Choroid plexus epithelial cell (primary cell): ENCODE measurements at regions not wholly inside any gene's neighbourhood (a gene's known extent, or its start where the extent isn't known, plus 50 kb on each side); places are given as distances from the start of the nearest gene placed in this dataset.
"Not testable (repeated sequence)": the region's sequence is repeated elsewhere in the genome, so short reads cannot be mapped to it uniquely, and the experiment has no call there.

Source experiments
- DNase-seq: peaks from one replicate; pipeline ENCODE4 v3.0.0-alpha.2; 2010; ENCODE audit warnings: low read depth
- H3K4me3 ChIP-seq: 2 replicates; pipeline ENCODE4 v1.5.1; 2011; ENCODE audit warnings: low read depth, mild to moderate bottlenecking, control low read depth, low read length, moderate library complexity
- CTCF ChIP-seq: conservative IDR thresholded peaks from 2 replicates; pipeline ENCODE4 v1.5.1; 2011; ENCODE audit warnings: low read depth, mild to moderate bottlenecking, control low read depth, inconsistent platforms, low read length, moderate library complexity

- DNase-seq = no peak
- no peak for TF ChIP-seq CTCF
- H3K4me3 ChIP-seq = no peak overlapping the region
These were observed 364.6 kb upstream of the PROX1 start for GRCh38 chr1:213623064-213623581.

- no peak for DNase-seq
- H3K4me3 ChIP-seq = no peak overlapping the region
- TF ChIP-seq CTCF = no peak
These were observed 363.9 kb upstream of the PROX1 start for GRCh38 chr1:213623862-213624261.

- not testable (repeated sequence) for H3K4me3 ChIP-seq, DNase-seq
These were observed 351.0 kb upstream of the PROX1 start for GRCh38 chr1:213636778-213637177.

- no peak for DNase-seq
- H3K4me3 ChIP-seq = no peak overlapping the region
- no peak for TF ChIP-seq CTCF
These were observed 346.5 kb upstream of the PROX1 start for GRCh38 chr1:213641312-213641711.

GRCh38 chr1:213643360-213643759, 344.4 kb upstream of the PROX1 start:
- no peak overlapping the region for H3K4me3 ChIP-seq
- TF ChIP-seq CTCF = no peak

GRCh38 chr1:213647864-213648650, 339.7 kb upstream of the PROX1 start:
- no peak for TF ChIP-seq CTCF
- no peak overlapping the region for H3K4me3 ChIP-seq
- no peak for DNase-seq

More at GRCh38 chr1:213643360-213643759, 344.4 kb upstream of the PROX1 start:
- DNase-seq = no peak

GRCh38 chr1:213649373-213649772, 338.4 kb upstream of the PROX1 start:
- DNase-seq = no peak
- TF ChIP-seq CTCF = no peak
- no peak overlapping the region for H3K4me3 ChIP-seq
